IMR-90 (cell line): ENCODE measurements at regions not wholly inside any gene's neighbourhood (a gene's known extent, or its start where the extent isn't known, plus 50 kb on each side); places are given as distances from the start of the nearest gene placed in this dataset.
A peak's percentile ranks its signal among the peaks of the same experiment; 100 is the strongest.

Experiments
- ATAC-seq: fragments of 200-7000 bp; cut with Tn5 transposase; 2 replicates; pipeline ENCODE4 v1.9.1; 2020; ENCODE audit warnings: low read depth, mild to moderate bottlenecking, moderate library complexity
- BruUV-seq: library from RNA; stranded (reverse); fragments of 400-500 nt; replicated peaks from 2 replicates; lab custom pipeline; 2021; lab: Mats Ljungman, UMichigan
- CTCF ChIA-PET: fragments of 300-600 bp; formaldehyde crosslinking; extraction: SDS; loops from one replicate; lab custom pipeline; 2021; ENCODE audit warnings: antibody characterized with exemption; lab: Yijun Ruan, JAX
- POLR2A ChIA-PET: fragments of 300-600 bp; sonication (Branson Sonifier 250); formaldehyde crosslinking; loops from one replicate; lab custom pipeline; 2022; ENCODE audit warnings: antibody characterized with exemption; ENCODE audit not compliant: unreplicated experiment; lab: Charles Lee
- DNase-seq: peaks from one replicate; pipeline ENCODE4 v3.0.0; 2013
- H2AFZ ChIP-seq: replicated peaks from 2 replicates; pipeline ENCODE3; 2013; ENCODE audit warnings: low read length, mild to moderate bottlenecking; ENCODE audit not compliant: poor library complexity
- H2AK5ac ChIP-seq: 2 replicates; pipeline ENCODE4 v1.6.1; 2013; ENCODE audit warnings: low read depth, low read length, inconsistent platforms
- H2AK9ac ChIP-seq: replicated peaks from 2 replicates; pipeline ENCODE3; 2013; ENCODE audit warnings: mild to moderate bottlenecking, low read depth, low read length, moderate library complexity; ENCODE audit not compliant: poor library complexity
- H2BK120ac ChIP-seq: 2 replicates; pipeline ENCODE4 v1.6.1; 2013; ENCODE audit warnings: low read depth, low read length, inconsistent platforms
- H2BK15ac ChIP-seq: 3 replicates; pipeline ENCODE4 v1.6.1; 2013; ENCODE audit warnings: low read depth, low read length, inconsistent platforms
- H2BK20ac ChIP-seq: 2 replicates; pipeline ENCODE4 v1.6.1; 2013; ENCODE audit warnings: low read depth, mild to moderate bottlenecking, inconsistent platforms, low read length, moderate library complexity
- H2BK5ac ChIP-seq: 2 replicates; pipeline ENCODE4 v1.6.1; 2013; ENCODE audit warnings: mild to moderate bottlenecking, low read depth, low read length, inconsistent platforms; ENCODE audit not compliant: poor library complexity, severe bottlenecking
- H3K14ac ChIP-seq: replicated peaks from 2 replicates; pipeline ENCODE4 v1.6.1; 2013; ENCODE audit warnings: low read depth, low read length, inconsistent platforms
- H3K18ac ChIP-seq: 2 replicates; pipeline ENCODE4 v1.6.1; 2013; ENCODE audit warnings: low read depth, low read length, control low read depth
- H3K23ac ChIP-seq: 2 replicates; pipeline ENCODE4 v1.6.1; 2013; ENCODE audit warnings: low read depth, low read length, inconsistent platforms
- H3K27ac ChIP-seq: 2 replicates; pipeline ENCODE4 v1.5.1; 2013; ENCODE audit warnings: mild to moderate bottlenecking, control low read depth, low read length; ENCODE audit not compliant: insufficient read depth
- H3K27me3 ChIP-seq: 2 replicates; pipeline ENCODE4 v1.6.1; 2013; ENCODE audit warnings: low read length; ENCODE audit not compliant: control insufficient read depth, insufficient read depth
- H3K36me3 ChIP-seq: 2 replicates; pipeline ENCODE4 v1.6.1; 2013; ENCODE audit warnings: low read length, mixed read lengths; ENCODE audit not compliant: control insufficient read depth, insufficient read depth
- H3K4ac ChIP-seq: 2 replicates; pipeline ENCODE4 v1.6.1; 2013; ENCODE audit warnings: low read depth, low read length, inconsistent platforms
- H3K4me1 ChIP-seq: 2 replicates; pipeline ENCODE4 v1.6.1; 2013; ENCODE audit warnings: low read length, mixed read lengths; ENCODE audit not compliant: control insufficient read depth, insufficient read depth
- H3K4me2 ChIP-seq: 2 replicates; pipeline ENCODE4 v1.6.1; 2013; ENCODE audit warnings: low read depth, mild to moderate bottlenecking, control low read depth, low read length, moderate library complexity
- H3K4me3 ChIP-seq: 2 replicates; pipeline ENCODE4 v1.5.1; 2013; ENCODE audit warnings: low read depth, mild to moderate bottlenecking, control low read depth, low read length, moderate library complexity; ENCODE audit not compliant: insufficient read depth
- H3K56ac ChIP-seq: 2 replicates; pipeline ENCODE4 v1.6.1; 2013; ENCODE audit warnings: low read length, inconsistent platforms; ENCODE audit not compliant: insufficient read depth; ENCODE audit errors: extremely low read depth
- H3K79me1 ChIP-seq, 2 experiments: 2 replicates each; pipeline ENCODE4 v1.6.1; 2013; ENCODE audit warnings: low read length in 2 of 2, inconsistent platforms in 1 of 2, low read depth in 1 of 2
- H3K9ac ChIP-seq: 2 replicates; pipeline ENCODE4 v1.6.1; 2013; ENCODE audit warnings: low read depth, low read length, control low read depth
- H3K9me1 ChIP-seq: 2 replicates; pipeline ENCODE4 v1.6.1; 2013; ENCODE audit warnings: low read length, inconsistent platforms; ENCODE audit not compliant: insufficient read depth
- H3K9me3 ChIP-seq: 2 replicates; pipeline ENCODE4 v1.6.1; 2013; ENCODE audit warnings: low read length; ENCODE audit not compliant: control insufficient read depth, insufficient read depth
- H4K20me1 ChIP-seq: 2 replicates; pipeline ENCODE4 v1.6.1; 2013; ENCODE audit warnings: low read length, inconsistent platforms; ENCODE audit not compliant: insufficient read depth
- H4K5ac ChIP-seq: 2 replicates; pipeline ENCODE4 v1.6.1; 2013; ENCODE audit warnings: mild to moderate bottlenecking, low read depth, low read length, control low read depth
- H4K8ac ChIP-seq, 2 experiments: 2 replicates each; pipeline ENCODE4 v1.6.1; 2013; ENCODE audit warnings: low read depth in 2 of 2, low read length in 2 of 2, control low read depth in 1 of 2, inconsistent platforms in 1 of 2
- H4K91ac ChIP-seq: 2 replicates; pipeline ENCODE4 v1.6.1; 2013; ENCODE audit warnings: low read depth, low read length, inconsistent platforms; ENCODE audit not compliant: insufficient read depth
- RAD21 ChIP-seq: IDR thresholded peaks from 2 replicates; pipeline ENCODE4 v1.6.1; 2012; ENCODE audit warnings: low read length, improper control_type of control experiment
- WGBS, 2 experiments: methylation state at CpG; one replicate each; pipeline versions ENCODE4 v1.1.5 to v1.1.7; 2013; ENCODE audit warnings: missing lambda C conversion rate in 2 of 2; ENCODE audit not compliant: insufficient read length in 1 of 2; ENCODE audit errors: extremely low coverage in 2 of 2; 5-methylcytosine and 5-hydroxymethylcytosine counted together
- dilution Hi-C: fragments of 300-500 bp; cut with HindIII; formaldehyde crosslinking; loops from one replicate; pipeline ENCODE4 v1.14.3; 2018; ENCODE audit warnings: low sequenced_read_pairs; ENCODE audit not compliant: unreplicated experiment
- in situ Hi-C: fragments of 300-500 bp; cut with MboI; formaldehyde crosslinking; loops from 3 replicates; pipeline ENCODE4 v1.14.3; 2019; ENCODE audit warnings: low sequenced_read_pairs, inconsistent platforms, mixed read lengths
- intact Hi-C: fragments of 100-400 bp; cut with micrococcal nuclease; formaldehyde crosslinking; loops from 2 replicates; pipeline ENCODE4 v1.10.0; 2022

DNA sequence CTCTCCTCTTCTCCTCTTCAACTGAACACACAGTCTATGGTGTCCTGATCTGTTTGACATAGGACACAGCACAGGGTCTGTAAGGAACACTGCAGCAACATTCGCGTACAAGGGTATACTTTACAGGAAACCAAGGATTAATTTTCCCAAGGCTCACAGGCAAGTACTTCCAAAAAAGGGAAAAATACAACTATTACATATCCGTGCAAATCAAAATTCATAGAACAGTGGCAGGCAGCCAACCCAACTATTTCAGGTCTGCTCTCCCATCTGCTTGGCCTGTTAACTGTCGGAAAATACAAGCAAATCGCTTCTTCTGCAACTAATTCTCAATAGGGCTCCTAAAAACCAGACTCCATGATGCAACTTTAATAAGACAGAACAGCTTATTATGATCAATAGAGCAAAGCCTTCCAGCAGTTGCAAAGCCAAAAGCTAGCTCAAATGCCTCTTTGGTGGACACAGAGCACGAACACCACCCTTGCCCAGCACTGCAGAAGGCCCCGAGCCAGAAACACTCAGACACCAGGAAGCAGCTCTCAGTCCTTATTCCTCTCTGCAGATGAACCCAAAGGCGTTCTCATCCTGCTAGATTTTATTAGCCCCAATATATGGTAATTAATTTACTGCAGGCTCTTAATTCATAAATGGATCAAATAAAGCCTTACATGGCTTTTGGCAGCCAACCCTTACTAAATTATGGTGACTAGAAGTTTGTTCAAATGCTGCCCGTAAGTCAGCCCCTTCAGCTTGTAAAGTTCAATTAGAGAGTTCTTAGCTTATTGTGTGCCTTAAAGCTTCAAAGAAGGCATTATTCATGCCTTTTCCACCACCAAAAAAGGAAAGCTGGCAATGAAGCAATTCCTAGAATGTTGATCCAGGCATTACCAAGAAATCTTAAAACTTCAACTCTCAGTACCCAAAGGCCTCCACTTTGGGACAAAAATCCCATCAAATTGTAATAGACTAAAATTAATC, 68.8 kb downstream of the ZNF608 start:
- Histone ChIP-seq H3K9me1 (peaks cover 6% of the 10 kb centered on the region; the same call in 1 of the 2 replicates), H4K5ac (peak overlapping the region; percentile 95), H3K4me2 (peak overlapping the region; percentile 69), H3K4me1 (peaks cover 27% of the 10 kb centered on the region), H4K91ac (peak overlapping the region; percentile 74), H3K79me1 (peaks cover 34 to 54% of the 10 kb centered on the region in 2 experiments), H3K23ac (peak overlapping the region; percentile 54), H2AK5ac (peak overlapping the region; percentile 11; the same call in 1 of the 2 replicates), H2AK9ac (no peak overlapping the region), H3K56ac (no peak overlapping the region), H3K4me3 (no peak overlapping the region), H3K27me3 (no peaks in the 10 kb centered on the region), H4K8ac (peak overlapping the region; percentile 40 to 74), H3K36me3 (no peaks in the 10 kb centered on the region), H3K4ac (peak overlapping the region; percentile 73), H2BK20ac (peak overlapping the region; percentile 61), H3K9me3 (no peaks in the 10 kb centered on the region), H3K14ac (peak overlapping the region; percentile 82), H3K18ac (peak overlapping the region; percentile 97), H4K20me1 (no peaks in the 10 kb centered on the region), H2BK15ac (0 out of 3 replicates have a peak overlapping the region, but pooled peaks have one; percentile 26), H3K27ac (peak overlapping the region; percentile 61; the same call in 1 of the 2 replicates), H2BK5ac (peak overlapping the region; percentile 42), H2AFZ (peak overlapping the region; percentile 17), H3K9ac (peak overlapping the region; percentile 46; the same call in 1 of the 2 replicates), H2BK120ac (peak overlapping the region; percentile 69)
- ChIA-PET POLR2A (no interaction called here), CTCF (no interaction called here)
- ATAC-seq: peak; percentile 30; the same call in 1 of the 2 replicates
- no TSS peak for BruUV-seq
- in situ Hi-C loops: no loop called here
- no peak for TF ChIP-seq RAD21
- dilution Hi-C loops: no loop called here
- peak; percentile 47 for DNase-seq
- intact Hi-C loops: no loop called here
- WGBS, 2 experiments: 28% methylated on average over 3 of the region's 9 CpGs; no CpG with 5 or more reads in 1 of the 2 experiments
